HEK293T (cell line): ENCODE measurements at regions not wholly inside any gene's neighbourhood (a gene's known extent, or its start where the extent isn't known, plus 50 kb on each side); places are given as distances from the start of the nearest gene placed in this dataset.

Source experiments
- CTCF ChIA-PET: fragments of 350-600 bp; formaldehyde crosslinking; extraction: SDS; loops from one replicate; lab custom pipeline; 2021; ENCODE audit warnings: antibody characterized with exemption, inconsistent platforms; lab: Yijun Ruan, JAX
- POLR2A ChIA-PET: fragments of 350-600 bp; formaldehyde crosslinking; extraction: SDS; loops from one replicate; lab custom pipeline; 2020; ENCODE audit warnings: antibody characterized with exemption, inconsistent platforms; lab: Yijun Ruan, JAX
- DNase-seq: peaks from one replicate; pipeline ENCODE4 v3.0.0; 2012; ENCODE audit warnings: mixed read lengths; ENCODE audit errors: extremely low spot score
- ARNT ChIP-seq: fragments of 450-650 bp; IDR thresholded peaks from 2 replicates; pipeline ENCODE4 v1.6.1; 2017; ENCODE audit warnings: mild to moderate bottlenecking
- BHLHE40 ChIP-seq: fragments of 450-650 bp; IDR thresholded peaks from 2 replicates; pipeline ENCODE4 v1.6.1; 2016; ENCODE audit warnings: mild to moderate bottlenecking, moderate library complexity, borderline replicate concordance
- CTBP1 ChIP-seq: fragments of 450-650 bp; IDR thresholded peaks from 2 replicates; pipeline ENCODE4 v1.6.1; 2016; ENCODE audit warnings: borderline replicate concordance
- ELF4 ChIP-seq: fragments of 450-650 bp; IDR thresholded peaks from 2 replicates; pipeline ENCODE4 v1.6.1; 2017; ENCODE audit warnings: antibody characterized with exemption
- FOXA1 ChIP-seq: fragments of 450-650 bp; IDR thresholded peaks from 2 replicates; pipeline ENCODE4 v1.6.1; 2016; ENCODE audit warnings: mild to moderate bottlenecking
- FOXK2 ChIP-seq: fragments of 450-650 bp; IDR thresholded peaks from 2 replicates; pipeline ENCODE4 v1.6.1; 2016; ENCODE audit warnings: mild to moderate bottlenecking
- FOXM1 ChIP-seq: fragments of 450-650 bp; IDR thresholded peaks from 2 replicates; pipeline ENCODE4 v1.6.1; 2017; ENCODE audit warnings: mild to moderate bottlenecking, borderline replicate concordance
- HDGF ChIP-seq: fragments of 450-650 bp; IDR thresholded peaks from 2 replicates; pipeline ENCODE4 v1.6.1; 2017; ENCODE audit warnings: antibody characterized with exemption, borderline replicate concordance
- L3MBTL2 ChIP-seq: fragments of 450-650 bp; conservative IDR thresholded peaks from 2 replicates; pipeline ENCODE4 v1.6.1; 2016; ENCODE audit warnings: mild to moderate bottlenecking
- LEF1 ChIP-seq: fragments of 450-650 bp; IDR thresholded peaks from 2 replicates; pipeline ENCODE4 v1.6.1; 2017; ENCODE audit warnings: mild to moderate bottlenecking, borderline replicate concordance
- NFRKB ChIP-seq: fragments of 450-650 bp; IDR thresholded peaks from 2 replicates; pipeline ENCODE4 v1.6.1; 2016; ENCODE audit warnings: mild to moderate bottlenecking, moderate library complexity
- PKNOX1 ChIP-seq: fragments of 450-650 bp; IDR thresholded peaks from 2 replicates; pipeline ENCODE4 v1.6.1; 2016
- SP1 ChIP-seq: fragments of 450-650 bp; IDR thresholded peaks from 2 replicates; pipeline ENCODE4 v1.6.1; 2017
- SUZ12 ChIP-seq: fragments of 450-650 bp; IDR thresholded peaks from 2 replicates; pipeline ENCODE4 v1.6.1; 2016; ENCODE audit warnings: mild to moderate bottlenecking
- TARDBP ChIP-seq: fragments of 450-650 bp; IDR thresholded peaks from 2 replicates; pipeline ENCODE4 v1.6.1; 2016
- ZNF384 ChIP-seq: fragments of 450-650 bp; IDR thresholded peaks from 2 replicates; pipeline ENCODE4 v1.6.1; 2016

GRCh38 chr5:67331296-67331925 is 134.8 kb upstream of the CD180 start:
- ChIA-PET CTCF (no interaction called here), POLR2A (no interaction called here)
- TF ChIP-seq FOXA1, result no peak
- no peak for TF ChIP-seq TARDBP
- no peak for TF ChIP-seq FOXM1
- TF ChIP-seq CTBP1, result no peak
- no peak for TF ChIP-seq PKNOX1
- no peak for TF ChIP-seq LEF1
- TF ChIP-seq ARNT, result no peak
- TF ChIP-seq FOXK2, result no peak
- TF ChIP-seq NFRKB, result no peak
- no peak for TF ChIP-seq HDGF
- TF ChIP-seq BHLHE40, result no peak
- no peak for TF ChIP-seq ELF4
- TF ChIP-seq ZNF384, result no peak
- no peak for TF ChIP-seq SP1
- no peak for TF ChIP-seq SUZ12
- no peak for TF ChIP-seq L3MBTL2
- DNase-seq, result no peak

GRCh38 chr5:67319935-67320725 is 123.5 kb upstream of the CD180 start:
- TF ChIP-seq ZNF384, result no peak
- no peak for TF ChIP-seq L3MBTL2
- TF ChIP-seq ARNT, result no peak
- TF ChIP-seq SUZ12, result no peak
- no peak for TF ChIP-seq BHLHE40
- no peak for TF ChIP-seq SP1
- no peak for TF ChIP-seq FOXM1
- no peak for TF ChIP-seq FOXK2
- TF ChIP-seq LEF1, result no peak
- no peak for TF ChIP-seq TARDBP
- TF ChIP-seq FOXA1, result no peak
- TF ChIP-seq CTBP1, result no peak
- TF ChIP-seq ELF4, result no peak
- no peak for TF ChIP-seq NFRKB
- no peak for TF ChIP-seq HDGF
- POLR2A ChIA-PET, result no interaction called here
- DNase-seq, result no peak
- CTCF ChIA-PET, result no interaction called here

- no peak for DNase-seq
- CTCF ChIA-PET, result no interaction called here
- POLR2A ChIA-PET, result no interaction called here
- TF ChIP-seq BHLHE40, result no peak
- TF ChIP-seq NFRKB, result no peak
- TF ChIP-seq ELF4, result no peak
These were observed 122.1 kb upstream of the CD180 start for GRCh38 chr5:67318746-67319145.

- no peak for TF ChIP-seq ELF4
- TF ChIP-seq CTBP1, result no peak
- no peak for TF ChIP-seq LEF1
- no peak for TF ChIP-seq L3MBTL2
- TF ChIP-seq FOXA1, result no peak
- no peak for TF ChIP-seq TARDBP
- no peak for TF ChIP-seq FOXM1
- TF ChIP-seq SP1, result no peak
- no peak for TF ChIP-seq ARNT
- TF ChIP-seq HDGF, result no peak
- no peak for TF ChIP-seq PKNOX1
- no peak for TF ChIP-seq FOXK2
- no peak for TF ChIP-seq SUZ12
- no peak for TF ChIP-seq NFRKB
- TF ChIP-seq BHLHE40, result no peak
- no peak for TF ChIP-seq ZNF384
- ChIA-PET CTCF (no interaction called here), POLR2A (no interaction called here)
- no peak for DNase-seq
These were observed 121.0 kb upstream of the CD180 start for GRCh38 chr5:67317603-67318002.

GRCh38 chr5:67316695-67317094 is 120.1 kb upstream of the CD180 start:
- ChIA-PET POLR2A (no interaction called here), CTCF (no interaction called here)
- no peak for DNase-seq
- TF ChIP-seq NFRKB (no peak), SUZ12 (no peak), L3MBTL2 (no peak), CTBP1 (no peak)

GRCh38 chr5:67315082-67315989 is 118.7 kb upstream of the CD180 start:
- no peak for DNase-seq
- POLR2A ChIA-PET, result no interaction called here
- TF ChIP-seq FOXM1, result no peak
- no peak for TF ChIP-seq FOXA1
- TF ChIP-seq BHLHE40, result no peak
- no peak for TF ChIP-seq ELF4
- TF ChIP-seq FOXK2, result no peak
- no peak for TF ChIP-seq HDGF
- TF ChIP-seq SUZ12, result no peak
- TF ChIP-seq SP1, result no peak
- no peak for TF ChIP-seq L3MBTL2
- no peak for TF ChIP-seq TARDBP
- CTCF ChIA-PET, result no interaction called here
